AG10803 (cell line): ENCODE measurements at regions not wholly inside any gene's neighbourhood (a gene's known extent, or its start where the extent isn't known, plus 50 kb on each side); places are given as distances from the start of the nearest gene placed in this dataset.

Experiments used
- DNase-seq: peaks from one replicate; pipeline ENCODE4 v3.0.0; 2010; ENCODE audit warnings: low read depth
- H3K4me3 ChIP-seq: 2 replicates; pipeline ENCODE4 v1.5.1; 2011; ENCODE audit warnings: mild to moderate bottlenecking, low read length, control low read depth
- CTCF ChIP-seq: conservative IDR thresholded peaks from 2 replicates; pipeline ENCODE4 v1.5.1; 2011; ENCODE audit warnings: mild to moderate bottlenecking, low read length, control low read depth, inconsistent platforms

- TF ChIP-seq CTCF: no peak
- DNase-seq: peak; percentile 64
- no peak overlapping the region for H3K4me3 ChIP-seq
These were observed 84.3 kb upstream of the ZNF385D start for GRCh38 chr3:21835264-21835663.

GRCh38 chr3:21836227-21836626 lies 85.2 kb upstream of the ZNF385D start:
- no peak for DNase-seq
- H3K4me3 ChIP-seq: no peak overlapping the region
- TF ChIP-seq CTCF: no peak

- TF ChIP-seq CTCF: no peak
- peak; percentile 75 for DNase-seq
- no peak overlapping the region for H3K4me3 ChIP-seq
These were observed 88.2 kb upstream of the ZNF385D start for GRCh38 chr3:21839176-21839575.

- H3K4me3 ChIP-seq: no peak overlapping the region
- peak; percentile 64 for TF ChIP-seq CTCF
- DNase-seq: peak; percentile 90
These were observed 88.6 kb upstream of the ZNF385D start for GRCh38 chr3:21839592-21839991.

- no peak for DNase-seq
- H3K4me3 ChIP-seq: no peak overlapping the region
- no peak for TF ChIP-seq CTCF
These were observed 96.0 kb upstream of the ZNF385D start for GRCh38 chr3:21847005-21847404.

- no peak for TF ChIP-seq CTCF
- DNase-seq: no peak
These were observed 108.4 kb upstream of the ZNF385D start for GRCh38 chr3:21859124-21860081.

GRCh38 chr3:21860082-21860475 lies 109.1 kb upstream of the ZNF385D start:
- no peak for DNase-seq
- TF ChIP-seq CTCF: no peak
- H3K4me3 ChIP-seq: no peak overlapping the region

More at GRCh38 chr3:21859124-21860081, 108.4 kb upstream of the ZNF385D start:
- no peak overlapping the region for H3K4me3 ChIP-seq
